ENCODE measurements at regions not wholly inside any gene's neighbourhood (a gene's known extent, or its start where the extent isn't known, plus 50 kb on each side); places are given as distances from the start of the nearest gene placed in this dataset.

- H3K4me3 Mint-ChIP-seq (ENCODE audit: unreplicated experiment) = no peak overlapping the region
- H3K36me3 Mint-ChIP-seq (ENCODE audit: low read depth, unreplicated experiment) = no peaks in the 10 kb centered on the region
- no peaks in the 10 kb centered on the region for H3K9me3 Mint-ChIP-seq (ENCODE audit: unreplicated experiment)
- no peak overlapping the region for H3K27ac Mint-ChIP-seq (ENCODE audit: unreplicated experiment)
- no peaks in the 10 kb centered on the region for H3K27me3 Mint-ChIP-seq (ENCODE audit: unreplicated experiment)
- TF ChIP-seq CTCF (IDR thresholded peaks at IDR 0.05; ENCODE audit: unreplicated experiment) = no peak
- no peak for DNase-seq (ENCODE audit: low spot score)
- H3K4me1 Mint-ChIP-seq (ENCODE audit: unreplicated experiment) = peaks cover 5% of the 10 kb centered on the region
Observed at GRCh38 chr4:32184186-32184585, 1464.0 kb downstream of the PCDH7 start.

- Mint-ChIP-seq H3K9me3 (ENCODE audit: unreplicated experiment) (no peaks in the 10 kb centered on the region), H3K4me1 (ENCODE audit: unreplicated experiment) (peaks cover 8% of the 10 kb centered on the region), H3K36me3 (ENCODE audit: low read depth, unreplicated experiment) (no peaks in the 10 kb centered on the region), H3K4me3 (ENCODE audit: unreplicated experiment) (no peak overlapping the region), H3K27ac (ENCODE audit: unreplicated experiment) (no peak overlapping the region), H3K27me3 (ENCODE audit: unreplicated experiment) (no peaks in the 10 kb centered on the region)
- DNase-seq (ENCODE audit: low spot score) = no peak
- no peak for TF ChIP-seq CTCF (IDR thresholded peaks at IDR 0.05; ENCODE audit: unreplicated experiment)
Observed at GRCh38 chr4:32189130-32189529, 1469.0 kb downstream of the PCDH7 start.

- Mint-ChIP-seq H3K36me3 (ENCODE audit: low read depth, unreplicated experiment) (no peaks in the 10 kb centered on the region), H3K4me1 (ENCODE audit: unreplicated experiment) (peaks cover 3% of the 10 kb centered on the region), H3K27ac (ENCODE audit: unreplicated experiment) (no peak overlapping the region), H3K4me3 (ENCODE audit: unreplicated experiment) (no peak overlapping the region), H3K27me3 (ENCODE audit: unreplicated experiment) (no peaks in the 10 kb centered on the region), H3K9me3 (ENCODE audit: unreplicated experiment) (no peaks in the 10 kb centered on the region)
- no peak for TF ChIP-seq CTCF (IDR thresholded peaks at IDR 0.05; ENCODE audit: unreplicated experiment)
- DNase-seq (ENCODE audit: low spot score) = no peak
Observed at GRCh38 chr4:32189788-32190187, 1469.6 kb downstream of the PCDH7 start.

GRCh38 chr4:32191961-32192360 is 1471.8 kb downstream of the PCDH7 start:
- Mint-ChIP-seq H3K36me3 (ENCODE audit: low read depth, unreplicated experiment) (no peaks in the 10 kb centered on the region), H3K9me3 (ENCODE audit: unreplicated experiment) (no peaks in the 10 kb centered on the region), H3K27ac (ENCODE audit: unreplicated experiment) (no peak overlapping the region), H3K4me3 (ENCODE audit: unreplicated experiment) (no peak overlapping the region), H3K4me1 (ENCODE audit: unreplicated experiment) (peaks cover 3% of the 10 kb centered on the region), H3K27me3 (ENCODE audit: unreplicated experiment) (no peaks in the 10 kb centered on the region)
- DNase-seq (ENCODE audit: low spot score) = no peak
- TF ChIP-seq CTCF (IDR thresholded peaks at IDR 0.05; ENCODE audit: unreplicated experiment) = no peak

- Mint-ChIP-seq H3K36me3 (ENCODE audit: low read depth, unreplicated experiment) (no peaks in the 10 kb centered on the region), H3K4me1 (ENCODE audit: unreplicated experiment) (peaks cover 3% of the 10 kb centered on the region), H3K27me3 (ENCODE audit: unreplicated experiment) (no peaks in the 10 kb centered on the region), H3K9me3 (ENCODE audit: unreplicated experiment) (no peaks in the 10 kb centered on the region), H3K4me3 (ENCODE audit: unreplicated experiment) (no peak overlapping the region), H3K27ac (ENCODE audit: unreplicated experiment) (no peak overlapping the region)
- no peak for TF ChIP-seq CTCF (IDR thresholded peaks at IDR 0.05; ENCODE audit: unreplicated experiment)
- DNase-seq (ENCODE audit: low spot score) = no peak
Observed at GRCh38 chr4:32192363-32192762, 1472.2 kb downstream of the PCDH7 start.

Measured in endothelial cell (in vitro differentiated cells).